ENCODE measurements at regions not wholly inside any gene's neighbourhood (a gene's known extent, or its start where the extent isn't known, plus 50 kb on each side); places are given as distances from the start of the nearest gene placed in this dataset.

DNA sequence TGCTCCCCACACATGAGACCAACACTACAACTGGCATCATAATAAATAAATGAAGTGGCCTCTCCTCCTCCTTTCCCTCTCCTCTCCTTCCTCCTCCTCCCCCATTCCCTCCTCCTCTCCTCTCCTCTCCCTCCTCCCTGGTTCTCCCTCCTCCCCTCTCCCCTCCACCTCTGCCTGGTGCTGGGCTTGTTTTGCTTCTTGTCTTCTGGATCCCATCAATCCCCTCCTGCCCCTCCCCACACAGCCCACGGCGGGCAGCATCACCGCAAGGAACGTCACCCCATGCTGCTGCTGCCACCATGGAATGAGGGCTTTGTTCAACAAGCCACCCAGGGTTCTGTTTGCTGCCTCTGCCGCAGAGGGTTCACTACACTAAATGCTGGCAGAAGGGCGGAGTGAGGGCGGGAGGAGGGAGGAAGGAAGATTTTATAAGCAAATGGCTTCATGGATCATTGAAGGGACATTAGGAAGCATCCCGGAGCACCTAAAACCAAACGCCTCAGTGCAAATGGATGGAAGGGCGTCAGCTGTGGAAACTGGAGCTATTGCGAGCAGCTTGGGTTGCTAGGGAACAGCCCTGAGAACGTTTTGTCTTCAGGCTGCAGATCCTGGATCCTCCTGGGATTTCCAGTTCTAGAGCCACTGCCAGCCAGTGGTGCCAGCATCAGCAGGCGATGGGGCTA is 379.7 kb upstream of the ZMIZ1 start:
- Histone ChIP-seq H3K9me3 (no peaks in the 10 kb centered on the region), H3K4me1 (peaks cover 0 to 26% (median 16%) of the 10 kb centered on the region in 4 donors), H3K27me3 (no peaks in the 10 kb centered on the region), H3K36me3 (no peaks in the 10 kb centered on the region), H3K27ac (peak overlapping the region in 2 of 4 donors; percentile 66 to 73), H3K4me3 (no peak overlapping the region)
- TF ChIP-seq, protein P1, sequence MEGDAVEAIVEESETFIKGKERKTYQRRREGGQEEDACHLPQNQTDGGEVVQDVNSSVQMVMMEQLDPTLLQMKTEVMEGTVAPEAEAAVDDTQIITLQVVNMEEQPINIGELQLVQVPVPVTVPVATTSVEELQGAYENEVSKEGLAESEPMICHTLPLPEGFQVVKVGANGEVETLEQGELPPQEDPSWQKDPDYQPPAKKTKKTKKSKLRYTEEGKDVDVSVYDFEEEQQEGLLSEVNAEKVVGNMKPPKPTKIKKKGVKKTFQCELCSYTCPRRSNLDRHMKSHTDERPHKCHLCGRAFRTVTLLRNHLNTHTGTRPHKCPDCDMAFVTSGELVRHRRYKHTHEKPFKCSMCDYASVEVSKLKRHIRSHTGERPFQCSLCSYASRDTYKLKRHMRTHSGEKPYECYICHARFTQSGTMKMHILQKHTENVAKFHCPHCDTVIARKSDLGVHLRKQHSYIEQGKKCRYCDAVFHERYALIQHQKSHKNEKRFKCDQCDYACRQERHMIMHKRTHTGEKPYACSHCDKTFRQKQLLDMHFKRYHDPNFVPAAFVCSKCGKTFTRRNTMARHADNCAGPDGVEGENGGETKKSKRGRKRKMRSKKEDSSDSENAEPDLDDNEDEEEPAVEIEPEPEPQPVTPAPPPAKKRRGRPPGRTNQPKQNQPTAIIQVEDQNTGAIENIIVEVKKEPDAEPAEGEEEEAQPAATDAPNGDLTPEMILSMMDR (IDR thresholded peaks at IDR 0.05) = no peak
- TF ChIP-seq EP300 (IDR thresholded peaks at IDR 0.05) (peak in 1 of 2 donors; percentile 66), POLR2A (IDR thresholded peaks at IDR 0.05) (no peak)
- 27 to 30% methylated on average over 13 of the region's 13 CpGs for WGBS, 2 donors
- DNase-seq (ENCODE audit: low spot score in 2 of 2) = peak in 1 of 2 donors; percentile 26

DNA sequence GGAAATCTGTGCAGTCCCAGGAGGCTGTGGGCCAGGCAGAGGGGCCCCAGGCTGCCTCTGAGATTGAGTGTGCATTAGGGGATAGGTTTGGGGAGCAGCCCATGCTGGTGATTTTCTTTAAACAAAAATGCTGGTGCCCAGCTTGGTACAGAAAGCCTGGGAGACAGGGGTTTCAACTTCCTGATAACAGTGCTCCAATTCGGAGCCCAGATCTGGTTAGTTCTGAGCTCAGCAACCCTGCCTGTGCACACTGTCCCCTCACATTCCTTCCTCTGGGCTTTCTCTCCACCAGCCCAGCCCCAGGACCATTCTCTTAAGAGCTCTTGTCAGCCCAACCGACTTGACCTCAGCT is 379.2 kb upstream of the ZMIZ1 start:
- H3K36me3 ChIP-seq = no peaks in the 10 kb centered on the region
- no peak for DNase-seq (ENCODE audit: low spot score in 2 of 2)
- H3K27me3 ChIP-seq = no peaks in the 10 kb centered on the region
- 54 to 58% methylated on average over 2 of the region's 2 CpGs for WGBS, 2 donors
- no peaks in the 10 kb centered on the region for H3K9me3 ChIP-seq
- peaks cover 0 to 26% (median 16%) of the 10 kb centered on the region in 4 donors for H3K4me1 ChIP-seq
- H3K27ac ChIP-seq = peak overlapping the region in 1 of 4 donors; percentile 66
- no peak for TF ChIP-seq EP300 (IDR thresholded peaks at IDR 0.05)
- TF ChIP-seq, protein P1 (IDR thresholded peaks at IDR 0.05) = no peak
- TF ChIP-seq POLR2A (IDR thresholded peaks at IDR 0.05) = no peak
- no peak overlapping the region for H3K4me3 ChIP-seq

DNA sequence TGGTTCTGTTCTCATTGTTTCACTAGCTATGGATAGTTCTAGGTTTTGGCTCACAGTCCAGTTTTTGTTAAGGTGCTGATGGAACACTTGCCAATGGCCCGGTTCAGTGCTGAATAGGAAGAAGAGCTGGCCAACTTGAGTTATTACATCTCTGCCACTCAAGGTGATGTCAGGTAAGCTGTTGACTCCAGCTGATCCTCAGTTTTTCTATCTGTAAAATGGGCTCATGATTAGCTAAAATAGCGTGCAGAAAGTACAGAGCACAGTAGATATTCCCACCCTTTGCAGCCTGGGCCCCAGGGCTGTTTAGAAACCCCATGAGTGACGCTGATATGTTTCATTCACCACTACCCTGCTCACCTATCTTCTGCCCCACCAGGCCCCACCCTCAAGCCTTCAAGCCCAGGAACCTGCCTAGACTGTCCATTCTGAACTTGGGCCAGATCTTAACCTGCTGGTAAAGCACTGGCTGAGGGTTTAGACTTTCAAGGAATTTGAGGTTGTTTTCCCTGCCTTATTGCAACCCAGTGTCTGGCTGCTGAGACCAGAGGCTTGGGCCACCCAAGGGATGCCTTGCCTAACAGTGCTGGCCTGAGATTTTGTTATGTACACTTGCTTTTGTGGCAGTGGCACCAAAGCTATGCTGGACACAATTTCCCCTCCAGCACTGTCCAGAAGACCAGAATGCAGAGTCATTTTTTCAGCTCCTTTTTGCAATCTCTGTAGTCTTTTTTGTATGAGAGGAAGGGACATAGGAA is 378.2 kb upstream of the ZMIZ1 start:
- peaks cover 0 to 26% (median 16%) of the 10 kb centered on the region in 4 donors for H3K4me1 ChIP-seq
- 88 to 98% methylated on average over 3 of the region's 3 CpGs for WGBS, 2 donors
- no peak overlapping the region for H3K27ac ChIP-seq
- DNase-seq (ENCODE audit: low spot score in 2 of 2) = no peak
- H3K9me3 ChIP-seq = no peaks in the 10 kb centered on the region
- no peaks in the 10 kb centered on the region for H3K36me3 ChIP-seq
- TF ChIP-seq POLR2A (IDR thresholded peaks at IDR 0.05) = no peak
- TF ChIP-seq, protein P1 (IDR thresholded peaks at IDR 0.05) = no peak
- TF ChIP-seq EP300 (IDR thresholded peaks at IDR 0.05) = no peak
- no peak overlapping the region for H3K4me3 ChIP-seq
- no peaks in the 10 kb centered on the region for H3K27me3 ChIP-seq

DNA sequence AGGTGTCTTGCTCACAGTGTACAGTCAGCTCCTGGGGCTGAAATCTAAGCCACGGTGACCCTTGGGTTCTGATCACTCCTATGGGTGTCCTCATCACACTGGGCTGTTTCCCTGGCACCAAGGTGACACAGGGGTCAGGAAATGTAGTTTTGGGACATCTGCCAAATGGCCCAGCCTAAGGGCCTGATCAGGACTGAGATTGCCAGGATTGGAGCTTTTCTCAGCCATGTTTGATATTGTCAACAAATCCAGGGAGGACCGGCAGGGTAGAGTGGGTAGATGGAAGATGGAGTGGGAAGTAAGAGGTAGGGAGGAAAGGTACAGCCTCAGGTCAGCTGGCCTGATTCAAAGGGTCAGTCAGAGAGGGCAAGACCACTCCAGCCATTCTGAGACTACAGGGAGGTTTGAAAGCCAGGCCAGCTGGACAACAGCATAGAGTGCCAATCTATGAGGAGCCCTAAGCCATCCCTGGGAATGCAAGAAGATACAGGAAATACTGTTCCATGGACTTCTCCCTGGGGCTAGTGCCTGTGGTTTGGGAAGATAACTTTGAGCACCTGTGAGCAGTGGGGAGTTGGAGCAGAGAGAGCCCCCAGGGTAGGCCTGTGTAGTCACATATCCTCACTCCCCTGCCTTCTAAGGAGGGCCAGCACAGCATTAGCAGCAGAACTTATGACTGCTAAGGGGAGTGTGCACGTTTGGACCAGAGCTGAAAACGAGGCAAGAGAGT is 377.3 kb upstream of the ZMIZ1 start:
- 73 to 76% methylated on average over 4 of the region's 4 CpGs for WGBS, 2 donors
- Histone ChIP-seq H3K36me3 (no peaks in the 10 kb centered on the region), H3K27ac (no peak overlapping the region), H3K27me3 (no peaks in the 10 kb centered on the region), H3K4me3 (no peak overlapping the region), H3K4me1 (peaks cover 0 to 26% (median 16%) of the 10 kb centered on the region in 4 donors), H3K9me3 (no peaks in the 10 kb centered on the region)
- TF ChIP-seq POLR2A (IDR thresholded peaks at IDR 0.05) = no peak
- TF ChIP-seq, protein P1 (IDR thresholded peaks at IDR 0.05) = no peak
- no peak for TF ChIP-seq EP300 (IDR thresholded peaks at IDR 0.05)
- DNase-seq (ENCODE audit: low spot score in 2 of 2) = no peak

Data from tibial nerve (tissue), 4 donors.